ENCODE measurements at regions not wholly inside any gene's neighbourhood (a gene's known extent, or its start where the extent isn't known, plus 50 kb on each side); places are given as distances from the start of the nearest gene placed in this dataset.

DNA sequence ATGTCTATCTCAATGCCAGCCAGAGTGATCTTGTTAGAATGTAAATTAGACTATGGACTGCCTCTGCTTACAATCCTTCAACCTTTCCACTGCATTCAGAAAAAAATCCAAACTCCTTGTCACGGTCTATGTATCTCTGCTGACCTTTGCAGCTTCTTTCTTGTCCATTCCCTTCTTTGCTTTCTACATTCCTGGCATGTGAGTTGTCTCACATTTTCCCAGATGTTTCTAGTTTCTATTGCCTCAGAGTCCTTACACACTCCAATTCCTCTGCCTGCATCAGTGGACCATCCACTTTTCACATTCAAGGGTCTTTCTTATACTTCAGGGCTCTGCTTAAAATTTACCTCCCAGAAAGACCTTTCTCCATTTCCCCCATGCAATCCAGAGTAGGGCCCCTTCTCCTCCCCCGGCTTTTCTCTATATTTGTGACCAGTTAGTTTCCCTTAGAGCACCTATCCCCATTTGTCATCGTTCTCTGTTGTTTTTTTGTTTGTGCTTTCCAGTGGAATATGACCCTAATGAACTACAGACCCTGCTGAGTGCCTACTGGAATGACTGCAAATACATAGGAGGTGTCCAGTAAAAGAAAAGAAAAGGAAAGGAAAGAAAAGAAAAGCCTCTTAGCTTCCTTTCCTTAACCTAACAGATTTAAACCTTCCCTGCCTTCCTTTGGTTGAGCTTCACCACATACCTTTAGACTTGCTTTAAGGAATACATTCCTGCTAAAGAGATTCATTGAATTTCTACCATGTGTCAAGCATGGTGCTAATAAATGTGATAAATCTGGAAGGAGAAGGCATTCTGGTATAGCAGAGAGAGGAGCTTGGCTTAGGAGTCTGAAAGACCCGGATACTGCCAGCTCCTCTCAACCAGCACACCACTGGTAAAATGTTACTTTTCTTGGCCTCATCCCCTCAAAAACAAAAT, 102.0 kb downstream of the DIRAS3 start:
- Histone ChIP-seq H3K4me3 (no peak overlapping the region), H3K4me1 (ENCODE audit: insufficient read depth) (peaks cover 19% of the 10 kb centered on the region), H3K9me3 (ENCODE audit: low read depth) (no peaks in the 10 kb centered on the region), H4K20me1 (ENCODE audit: insufficient read depth, poor library complexity, severe bottlenecking) (no peaks in the 10 kb centered on the region), H3K79me2 (no peaks in the 10 kb centered on the region), H3K4me2 (no peak overlapping the region), H3K36me3 (replicated peaks; ENCODE audit: insufficient read depth, low read depth) (no peaks in the 10 kb centered on the region), H2AFZ (no peak overlapping the region), H3K9me2 (replicated peaks; ENCODE audit: insufficient read depth) (no peaks in the 10 kb centered on the region), H3K27me3 (no peaks in the 10 kb centered on the region), H3K27ac (peak overlapping the region; percentile 70)
- WGBS (ENCODE audit: low lambda C conversion rate, missing lambda C conversion rate), result 65% methylated on average over 4 of the region's 4 CpGs
- TF ChIP-seq, protein P1, sequence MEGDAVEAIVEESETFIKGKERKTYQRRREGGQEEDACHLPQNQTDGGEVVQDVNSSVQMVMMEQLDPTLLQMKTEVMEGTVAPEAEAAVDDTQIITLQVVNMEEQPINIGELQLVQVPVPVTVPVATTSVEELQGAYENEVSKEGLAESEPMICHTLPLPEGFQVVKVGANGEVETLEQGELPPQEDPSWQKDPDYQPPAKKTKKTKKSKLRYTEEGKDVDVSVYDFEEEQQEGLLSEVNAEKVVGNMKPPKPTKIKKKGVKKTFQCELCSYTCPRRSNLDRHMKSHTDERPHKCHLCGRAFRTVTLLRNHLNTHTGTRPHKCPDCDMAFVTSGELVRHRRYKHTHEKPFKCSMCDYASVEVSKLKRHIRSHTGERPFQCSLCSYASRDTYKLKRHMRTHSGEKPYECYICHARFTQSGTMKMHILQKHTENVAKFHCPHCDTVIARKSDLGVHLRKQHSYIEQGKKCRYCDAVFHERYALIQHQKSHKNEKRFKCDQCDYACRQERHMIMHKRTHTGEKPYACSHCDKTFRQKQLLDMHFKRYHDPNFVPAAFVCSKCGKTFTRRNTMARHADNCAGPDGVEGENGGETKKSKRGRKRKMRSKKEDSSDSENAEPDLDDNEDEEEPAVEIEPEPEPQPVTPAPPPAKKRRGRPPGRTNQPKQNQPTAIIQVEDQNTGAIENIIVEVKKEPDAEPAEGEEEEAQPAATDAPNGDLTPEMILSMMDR (IDR thresholded peaks at IDR 0.05; ENCODE audit: poor library complexity), result no peak
- TF ChIP-seq EZH2phosphoT487 (IDR thresholded peaks at IDR 0.05; ENCODE audit: low read depth, severe bottlenecking, unreplicated experiment) (no peak), EZH2 (IDR thresholded peaks at IDR 0.05; ENCODE audit: borderline replicate concordance) (no peak)
- peak; percentile 37 for DNase-seq (ENCODE audit: low spot score)

DNA sequence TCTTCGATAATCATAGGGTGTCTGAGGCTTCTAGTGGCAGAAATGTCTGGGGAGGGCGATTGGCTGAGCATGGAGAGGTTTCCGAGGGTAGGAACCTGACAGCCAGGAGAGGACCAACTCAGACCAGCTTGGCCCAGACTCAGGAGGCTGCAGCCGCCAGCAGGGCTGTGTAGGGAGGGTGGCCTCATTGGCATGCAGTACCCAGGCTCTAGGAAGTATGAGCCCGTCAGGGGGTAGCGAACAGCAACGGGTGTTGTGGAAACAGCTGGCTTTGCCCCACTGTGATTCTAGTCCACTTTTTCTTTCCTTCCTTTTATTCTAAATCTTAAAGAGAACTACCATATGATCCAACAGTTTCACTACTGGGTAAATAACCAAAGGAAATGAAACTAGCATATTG, 103.3 kb downstream of the DIRAS3 start:
- 93% methylated on average over 7 of the region's 7 CpGs for WGBS (ENCODE audit: low lambda C conversion rate, missing lambda C conversion rate)
- no peak overlapping the region for H3K4me3 ChIP-seq
- no peak overlapping the region for H3K27ac ChIP-seq
- H3K9me2 ChIP-seq (replicated peaks; ENCODE audit: insufficient read depth), result no peaks in the 10 kb centered on the region
- no peak for DNase-seq (ENCODE audit: low spot score)
- no peak overlapping the region for H2AFZ ChIP-seq
- H3K9me3 ChIP-seq (ENCODE audit: low read depth), result no peaks in the 10 kb centered on the region
- no peaks in the 10 kb centered on the region for H4K20me1 ChIP-seq (ENCODE audit: insufficient read depth, poor library complexity, severe bottlenecking)
- no peaks in the 10 kb centered on the region for H3K27me3 ChIP-seq
- peaks cover 19% of the 10 kb centered on the region for H3K4me1 ChIP-seq (ENCODE audit: insufficient read depth)
- H3K4me2 ChIP-seq, result no peak overlapping the region
- no peaks in the 10 kb centered on the region for H3K79me2 ChIP-seq
- H3K36me3 ChIP-seq (replicated peaks; ENCODE audit: insufficient read depth, low read depth), result no peaks in the 10 kb centered on the region
- TF ChIP-seq EZH2phosphoT487 (IDR thresholded peaks at IDR 0.05; ENCODE audit: low read depth, severe bottlenecking, unreplicated experiment) (no peak), EZH2 (IDR thresholded peaks at IDR 0.05; ENCODE audit: borderline replicate concordance) (no peak)
- TF ChIP-seq, protein P1 (IDR thresholded peaks at IDR 0.05; ENCODE audit: poor library complexity), result no peak

DNA sequence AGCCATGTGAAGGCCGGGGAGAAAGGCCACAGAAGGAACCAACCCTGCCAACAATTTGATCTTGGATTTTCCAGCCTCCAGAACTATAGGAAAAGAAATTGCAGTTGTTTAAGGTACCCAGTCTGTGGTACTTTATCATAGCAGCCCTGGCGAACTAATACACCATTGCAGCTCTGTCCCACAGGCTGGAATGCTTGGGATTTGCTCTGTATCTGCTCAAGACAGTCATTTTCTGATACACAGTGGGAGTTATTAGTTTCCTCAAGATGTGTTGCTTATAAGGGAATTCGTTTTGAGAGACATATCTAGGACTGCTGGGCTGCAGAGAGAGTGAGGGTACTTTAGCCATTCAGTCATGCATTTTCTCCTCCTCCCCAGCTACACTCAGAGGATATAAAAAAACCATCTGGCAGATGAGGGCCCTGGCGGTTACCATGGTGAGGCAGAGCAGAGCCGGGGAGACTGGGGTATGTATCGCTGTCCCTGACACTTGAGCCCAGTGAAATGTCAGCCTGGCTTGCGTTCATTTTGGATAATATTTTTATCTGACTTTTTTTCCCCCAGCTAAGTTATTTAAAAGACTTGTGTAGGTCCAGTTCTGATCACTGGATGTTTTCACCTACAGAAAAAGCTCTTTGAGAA, 104.6 kb downstream of the DIRAS3 start:
- Histone ChIP-seq H3K27me3 (no peaks in the 10 kb centered on the region), H3K79me2 (no peaks in the 10 kb centered on the region), H3K27ac (peak overlapping the region; percentile 0), H4K20me1 (ENCODE audit: insufficient read depth, poor library complexity, severe bottlenecking) (no peaks in the 10 kb centered on the region), H3K9me2 (replicated peaks; ENCODE audit: insufficient read depth) (no peaks in the 10 kb centered on the region), H3K4me2 (peak overlapping the region; percentile 36), H3K4me3 (no peak overlapping the region), H3K9me3 (ENCODE audit: low read depth) (no peaks in the 10 kb centered on the region), H3K4me1 (ENCODE audit: insufficient read depth) (peaks cover 19% of the 10 kb centered on the region), H2AFZ (no peak overlapping the region), H3K36me3 (replicated peaks; ENCODE audit: insufficient read depth, low read depth) (no peaks in the 10 kb centered on the region)
- TF ChIP-seq EZH2phosphoT487 (IDR thresholded peaks at IDR 0.05; ENCODE audit: low read depth, severe bottlenecking, unreplicated experiment) (no peak), EZH2 (IDR thresholded peaks at IDR 0.05; ENCODE audit: borderline replicate concordance) (no peak)
- TF ChIP-seq, protein P1 (IDR thresholded peaks at IDR 0.05; ENCODE audit: poor library complexity), result no peak
- DNase-seq (ENCODE audit: low spot score), result no peak
- WGBS (ENCODE audit: low lambda C conversion rate, missing lambda C conversion rate), result 39% methylated on average over 7 of the region's 7 CpGs
